Duodenal mucosa (tissue), 2 donors: ENCODE measurements at regions not wholly inside any gene's neighbourhood (a gene's known extent, or its start where the extent isn't known, plus 50 kb on each side); places are given as distances from the start of the nearest gene placed in this dataset.

ENCODE experiments used
- H3K27ac ChIP-seq: one replicate; pipeline ENCODE4 v1.7.0; 2013; ENCODE audit warnings: low read depth, low read length
- H3K27me3 ChIP-seq, 2 donors: one replicate each; pipeline ENCODE4 v1.7.0; 2013; ENCODE audit warnings: low read length in 2 of 2, control low read depth in 1 of 2; ENCODE audit not compliant: insufficient read depth in 2 of 2, control insufficient read depth in 1 of 2
- H3K36me3 ChIP-seq, 2 donors: one replicate each; pipeline ENCODE4 v1.7.0; 2013; ENCODE audit warnings: low read length in 2 of 2, control low read depth in 1 of 2; ENCODE audit not compliant: insufficient read depth in 2 of 2, control insufficient read depth in 1 of 2
- H3K4me1 ChIP-seq, 2 donors: one replicate each; pipeline ENCODE4 v1.7.0; 2013; ENCODE audit warnings: low read length in 2 of 2, control low read depth in 1 of 2; ENCODE audit not compliant: insufficient read depth in 2 of 2, control insufficient read depth in 1 of 2
- H3K4me3 ChIP-seq, 2 donors: one replicate each; pipeline ENCODE4 v1.7.0; 2013; ENCODE audit warnings: low read length in 2 of 2, low read depth in 1 of 2
- H3K9ac ChIP-seq, 2 donors: one replicate each; pipeline ENCODE4 v1.7.0; 2013; ENCODE audit warnings: low read length in 2 of 2, low read depth in 1 of 2
- H3K9me3 ChIP-seq, 2 donors: one replicate each; pipeline ENCODE4 v1.7.0; 2013; ENCODE audit warnings: low read length in 2 of 2, control low read depth in 1 of 2; ENCODE audit not compliant: control insufficient read depth in 1 of 2

DNA sequence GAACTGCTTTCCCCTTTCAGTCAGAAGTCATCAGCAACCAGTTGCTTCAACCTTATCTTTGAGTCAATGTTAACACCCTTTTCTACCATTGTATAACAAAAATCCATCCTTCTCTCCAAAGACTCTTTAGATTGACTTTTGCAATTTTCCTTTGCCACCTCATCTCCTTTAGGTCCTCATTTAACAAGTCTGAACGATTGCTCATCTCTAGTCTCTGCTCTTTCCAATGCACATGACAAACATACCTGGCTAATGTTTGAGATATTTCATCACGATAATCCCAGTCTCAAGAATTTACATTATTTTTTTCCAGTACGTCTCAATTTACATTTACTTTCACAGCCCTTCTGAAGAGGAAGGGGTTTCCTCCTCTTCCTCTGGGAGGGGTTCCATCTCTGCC, 127.5 kb downstream of the KLF12 start:
- no peak overlapping the region for H3K4me3 ChIP-seq
- H3K27ac ChIP-seq: no peak overlapping the region
- no peaks in the 10 kb centered on the region for H3K27me3 ChIP-seq
- H3K9ac ChIP-seq: no peak overlapping the region
- H3K36me3 ChIP-seq: no peaks in the 10 kb centered on the region
- H3K4me1 ChIP-seq: peaks cover 11 to 14% of the 10 kb centered on the region in 2 donors
- no peaks in the 10 kb centered on the region for H3K9me3 ChIP-seq

DNA sequence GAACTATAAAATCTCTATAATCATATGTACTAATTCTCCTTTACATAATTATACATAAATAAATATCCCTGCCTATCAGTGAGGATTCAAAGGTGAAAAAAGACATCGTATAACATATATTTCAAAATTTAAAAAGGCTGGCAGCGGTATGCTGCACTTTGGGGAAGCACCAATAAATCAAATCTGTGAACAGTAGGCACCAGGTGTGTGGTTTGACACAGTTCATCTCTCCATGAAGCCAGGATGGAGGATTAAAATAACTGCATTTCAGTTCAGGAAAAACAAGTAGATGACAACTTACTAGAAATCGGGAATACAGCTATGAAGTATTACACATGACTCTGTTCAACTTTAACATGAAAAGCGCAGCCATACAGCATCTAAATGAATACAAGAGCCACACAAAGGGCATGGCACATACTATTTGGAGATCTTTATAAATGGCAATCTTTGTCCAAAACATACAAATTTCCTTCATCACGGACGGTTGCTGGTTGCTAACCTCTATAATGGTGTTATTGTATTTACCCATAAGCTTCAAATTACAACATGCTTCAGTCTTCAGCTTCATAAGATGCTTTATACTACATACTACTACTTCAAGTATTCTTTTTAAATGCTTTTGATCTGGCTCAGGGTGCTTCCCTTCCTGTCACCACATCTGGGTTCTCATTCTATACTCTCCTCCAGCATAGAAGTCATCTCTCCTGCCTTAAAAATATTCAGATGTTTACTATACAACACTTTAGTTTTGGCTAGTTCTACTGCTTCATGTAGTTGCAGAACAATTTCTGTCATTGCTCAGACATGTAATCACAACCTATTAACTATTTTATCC, 128.7 kb downstream of the KLF12 start:
- Histone ChIP-seq H3K9ac (no peak overlapping the region), H3K4me3 (no peak overlapping the region), H3K27me3 (no peaks in the 10 kb centered on the region), H3K27ac (no peak overlapping the region), H3K4me1 (peaks cover 10 to 11% of the 10 kb centered on the region in 2 donors), H3K9me3 (no peaks in the 10 kb centered on the region), H3K36me3 (no peaks in the 10 kb centered on the region)

DNA sequence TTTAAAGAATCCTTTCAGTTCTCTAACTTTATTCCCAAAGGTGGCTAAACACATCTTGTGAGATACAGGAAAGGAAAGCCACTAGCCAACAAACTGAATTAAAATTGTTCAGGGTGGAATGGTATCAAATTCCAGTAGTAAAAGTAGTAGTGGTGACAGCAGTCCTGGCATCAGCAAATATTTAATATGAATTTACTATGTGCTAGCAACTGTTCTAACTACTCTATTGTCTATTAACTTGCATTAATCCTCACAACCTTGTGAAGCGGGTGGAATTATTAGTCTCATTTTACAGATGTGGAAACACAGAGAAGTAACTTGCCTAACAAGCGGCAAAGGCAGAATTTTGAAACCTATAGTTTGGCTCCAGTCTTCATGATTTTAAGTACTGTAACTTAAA, 130.1 kb downstream of the KLF12 start:
- no peaks in the 10 kb centered on the region for H3K9me3 ChIP-seq
- no peak overlapping the region for H3K9ac ChIP-seq
- no peak overlapping the region for H3K4me3 ChIP-seq
- H3K27me3 ChIP-seq: no peaks in the 10 kb centered on the region
- peaks cover 2 to 4% of the 10 kb centered on the region in 2 donors for H3K4me1 ChIP-seq
- no peak overlapping the region for H3K27ac ChIP-seq
- H3K36me3 ChIP-seq: no peaks in the 10 kb centered on the region

DNA sequence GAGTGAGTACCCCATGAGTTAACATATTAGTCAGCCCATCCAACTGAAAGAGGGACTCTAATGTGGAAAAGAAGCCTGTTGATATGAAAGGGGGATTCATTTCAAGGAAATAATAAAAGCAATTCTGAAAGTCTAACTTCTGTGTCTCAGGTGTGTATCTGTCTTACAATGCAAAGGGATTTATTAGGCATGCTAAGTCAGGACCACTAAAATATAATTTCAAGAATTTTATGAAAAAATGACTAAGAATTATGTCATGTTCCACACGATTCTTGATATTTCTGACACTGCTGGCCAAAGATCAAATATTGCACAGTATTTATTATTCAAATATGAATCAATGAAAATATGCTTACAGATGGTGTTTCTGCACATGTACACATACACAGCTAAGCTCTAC, 130.8 kb downstream of the KLF12 start:
- no peak overlapping the region for H3K9ac ChIP-seq

DNA sequence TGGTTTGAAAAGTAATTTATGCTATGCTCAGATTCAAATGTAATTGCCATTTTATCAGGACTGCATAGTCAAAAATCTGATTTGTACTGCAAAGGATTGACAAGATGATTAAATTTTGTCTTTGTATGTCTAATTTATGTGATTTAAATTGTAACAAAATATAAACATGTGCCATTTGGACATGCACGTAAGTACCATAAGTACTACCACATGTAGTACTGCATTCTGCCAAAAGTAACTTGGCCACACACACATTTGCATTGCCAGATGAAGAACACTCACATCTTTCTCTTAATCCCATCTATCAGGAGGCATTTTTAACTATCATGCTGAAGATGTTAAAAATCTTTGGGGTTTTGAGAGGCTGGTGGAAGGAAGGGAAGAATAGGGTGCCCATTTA, 133.3 kb downstream of the KLF12 start:
- no peaks in the 10 kb centered on the region for H3K4me1 ChIP-seq
- H3K9ac ChIP-seq: no peak overlapping the region

More for the DNA sequence above, 130.8 kb downstream of the KLF12 start:
- no peaks in the 10 kb centered on the region for H3K9me3 ChIP-seq
- no peak overlapping the region for H3K27ac ChIP-seq
- no peaks in the 10 kb centered on the region for H3K36me3 ChIP-seq
- no peak overlapping the region for H3K4me3 ChIP-seq
- H3K4me1 ChIP-seq: no peaks in the 10 kb centered on the region
- no peaks in the 10 kb centered on the region for H3K27me3 ChIP-seq

DNA sequence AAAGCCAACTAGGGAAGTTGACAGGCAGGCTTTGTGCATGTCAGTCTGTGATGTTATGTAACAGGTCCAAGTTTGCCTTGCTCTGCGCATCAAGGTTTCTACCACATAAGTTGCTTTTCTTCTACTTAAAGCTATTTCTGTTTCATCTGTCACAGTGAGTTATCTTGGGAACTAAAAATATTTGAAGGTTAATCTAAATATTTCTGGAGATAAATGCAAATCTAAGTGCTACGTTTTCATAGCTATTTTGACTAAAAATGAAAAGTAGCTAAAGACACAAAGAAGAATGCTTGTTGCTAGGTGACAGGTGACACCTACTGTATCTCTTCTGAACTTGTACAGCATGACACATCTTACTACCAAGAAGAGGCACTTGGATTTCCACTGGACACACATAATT, 135.6 kb downstream of the KLF12 start:
- no peaks in the 10 kb centered on the region for H3K27me3 ChIP-seq
- no peak overlapping the region for H3K27ac ChIP-seq
- no peak overlapping the region for H3K4me3 ChIP-seq
- no peaks in the 10 kb centered on the region for H3K36me3 ChIP-seq
- no peaks in the 10 kb centered on the region for H3K4me1 ChIP-seq
- no peaks in the 10 kb centered on the region for H3K9me3 ChIP-seq
- no peak overlapping the region for H3K9ac ChIP-seq

More for the DNA sequence above, 133.3 kb downstream of the KLF12 start:
- Histone ChIP-seq H3K9me3 (no peaks in the 10 kb centered on the region), H3K27ac (no peak overlapping the region), H3K4me3 (no peak overlapping the region), H3K36me3 (no peaks in the 10 kb centered on the region), H3K27me3 (no peaks in the 10 kb centered on the region)

DNA sequence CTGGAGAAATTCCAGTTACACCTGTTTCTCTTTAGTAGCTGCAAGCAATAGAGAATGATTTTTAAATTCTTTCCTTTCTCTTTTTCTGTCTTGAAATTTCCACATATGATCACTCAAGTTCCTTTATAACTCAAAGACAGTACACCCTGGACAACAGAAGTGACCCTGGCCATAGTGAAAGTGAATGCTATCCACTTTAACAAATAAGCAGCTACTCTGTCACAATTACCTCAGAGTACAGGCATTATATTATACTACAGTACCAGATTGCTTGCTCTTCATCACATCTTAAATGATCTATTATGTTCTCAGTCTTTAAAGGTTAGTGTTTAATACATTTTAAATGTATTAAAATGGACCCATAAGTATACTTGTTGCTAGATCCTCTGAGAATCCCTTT, 136.2 kb downstream of the KLF12 start:
- Histone ChIP-seq H3K27me3 (no peaks in the 10 kb centered on the region), H3K9me3 (no peaks in the 10 kb centered on the region), H3K27ac (no peak overlapping the region), H3K4me3 (no peak overlapping the region), H3K36me3 (no peaks in the 10 kb centered on the region), H3K9ac (no peak overlapping the region), H3K4me1 (no peaks in the 10 kb centered on the region)

DNA sequence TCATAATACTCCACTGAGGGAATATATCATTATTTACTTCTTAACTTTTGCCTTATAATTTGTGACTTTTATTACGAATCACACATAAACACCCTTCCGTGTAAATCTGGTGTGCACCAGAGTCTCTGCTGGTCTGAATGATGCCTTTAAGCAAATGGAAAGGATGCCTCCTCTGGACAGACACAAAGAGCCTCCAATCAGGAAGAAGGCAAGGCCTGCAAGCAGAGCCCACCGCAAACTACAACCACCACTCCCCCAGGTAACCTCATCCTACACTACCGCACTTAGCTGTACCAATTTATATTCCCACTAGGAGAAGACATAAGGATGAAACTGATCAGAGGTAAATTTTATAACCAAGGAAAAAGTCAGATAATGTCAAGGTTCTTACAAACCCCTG, 137.6 kb downstream of the KLF12 start:
- Histone ChIP-seq H3K4me1 (no peaks in the 10 kb centered on the region), H3K27me3 (no peaks in the 10 kb centered on the region), H3K27ac (no peak overlapping the region), H3K9ac (no peak overlapping the region), H3K36me3 (no peaks in the 10 kb centered on the region), H3K4me3 (no peak overlapping the region), H3K9me3 (no peaks in the 10 kb centered on the region)

DNA sequence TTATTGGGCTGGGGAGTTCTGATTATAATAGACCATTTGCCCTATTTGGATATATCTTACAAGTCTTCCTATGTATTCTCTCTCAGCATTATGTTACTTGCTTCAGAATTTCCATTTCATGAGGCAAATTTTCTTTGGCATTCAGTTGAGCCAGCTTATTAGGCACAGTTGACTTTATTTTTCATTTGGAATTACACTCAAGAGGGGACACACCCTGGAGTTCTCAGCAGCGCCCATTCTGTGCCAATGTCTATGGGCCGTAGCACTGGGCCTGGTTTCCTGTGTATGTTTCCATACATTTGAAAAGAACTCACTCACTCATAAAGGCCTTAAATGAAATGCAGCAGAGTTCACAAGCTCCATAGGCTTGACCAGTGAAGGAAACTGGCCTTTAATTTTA, 138.5 kb downstream of the KLF12 start:
- Histone ChIP-seq H3K36me3 (no peaks in the 10 kb centered on the region), H3K4me3 (no peak overlapping the region), H3K9me3 (no peaks in the 10 kb centered on the region), H3K27ac (no peak overlapping the region), H3K9ac (no peak overlapping the region), H3K4me1 (no peaks in the 10 kb centered on the region), H3K27me3 (no peaks in the 10 kb centered on the region)

DNA sequence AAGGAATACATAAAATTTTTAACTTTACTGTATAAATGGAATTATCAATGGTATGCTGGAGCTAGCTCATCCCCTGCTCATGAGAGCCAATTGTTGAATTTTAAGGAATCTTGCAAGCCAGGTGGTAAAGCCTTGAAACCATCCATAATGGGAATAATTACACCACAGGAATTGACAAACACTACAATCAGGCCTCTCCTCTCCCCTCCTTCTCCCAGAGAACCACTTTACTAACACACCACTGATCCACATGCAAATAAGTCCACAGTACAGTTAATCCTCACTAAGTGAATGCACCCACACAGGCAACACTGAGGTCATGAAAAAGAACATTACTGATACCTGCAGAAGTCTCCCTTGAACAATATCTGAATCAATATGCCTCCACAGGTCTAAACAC, 140.5 kb downstream of the KLF12 start:
- Histone ChIP-seq H3K27ac (no peak overlapping the region), H3K4me1 (no peaks in the 10 kb centered on the region), H3K9me3 (no peaks in the 10 kb centered on the region), H3K4me3 (no peak overlapping the region), H3K36me3 (no peaks in the 10 kb centered on the region), H3K27me3 (no peaks in the 10 kb centered on the region), H3K9ac (no peak overlapping the region)
